K562 (cell line): ENCODE measurements at regions not wholly inside any gene's neighbourhood (a gene's known extent, or its start where the extent isn't known, plus 50 kb on each side); places are given as distances from the start of the nearest gene placed in this dataset.

ENCODE experiments used
- ATAC-seq: fragments of 200-7000 bp; cut with Tn5 transposase; 3 replicates; pipeline ENCODE4 v1.9.1; 2020; ENCODE audit warnings: moderate library complexity
- BruUV-seq: library from RNA; stranded (reverse); fragments of 400-500 nt; replicated peaks from 2 replicates; lab custom pipeline; 2021; lab: Mats Ljungman, UMichigan
- CTCF ChIA-PET: fragments of 300-600 bp; formaldehyde crosslinking; extraction: SDS; loops from one replicate; lab custom pipeline; 2021; ENCODE audit warnings: low intra/inter-chr PET ratio; lab: Yijun Ruan, JAX
- POLR2A ChIA-PET: fragments of 300-600, 350-650 bp; sonication (Branson Sonifier 250); formaldehyde crosslinking; extraction: SDS; loops from one replicate; lab custom pipeline; 2021; ENCODE audit warnings: antibody characterized with exemption, inconsistent platforms; lab: Yijun Ruan, JAX
- DNase-seq, 4 experiments: peaks; one replicate each; pipeline versions ENCODE4 v3.0.0 to v3.0.0-alpha.2; 2011 to 2018; ENCODE audit warnings: low spot score in 3 of 4, mixed read lengths in 3 of 4; ENCODE audit errors: extremely low read depth in 1 of 4
- FAIRE-seq: peaks from 2 replicates; lab custom pipeline; 2011; peaks lifted over from hg19 to GRCh38; lab: Jason Lieb, UNC
- H2AFZ ChIP-seq: 2 replicates; pipeline ENCODE4 v1.6.0; 2011; ENCODE audit warnings: low read depth, low read length, control low read depth, inconsistent platforms
- H3K27ac ChIP-seq: fragments of 200-600 bp; 3 replicates; pipeline ENCODE4 v1.8.0; 2011; ENCODE audit warnings: low read depth, mild to moderate bottlenecking, control low read depth, inconsistent platforms, low read length, moderate library complexity, mixed read lengths; ENCODE audit errors: extremely low read depth
- H3K27me3 ChIP-seq, 2 experiments: fragments of 300-600 bp in 1 of 2; 2 replicates in 1 of 2; 3 replicates in 1 of 2; pipeline versions ENCODE4 v1.6.0 to v1.8.0; 2011; ENCODE audit warnings: inconsistent platforms in 2 of 2, low read length in 2 of 2, mild to moderate bottlenecking in 1 of 2, mixed read lengths in 1 of 2, moderate library complexity in 1 of 2; ENCODE audit not compliant: control insufficient read depth in 2 of 2, insufficient read depth in 2 of 2
- H3K36me3 ChIP-seq: fragments of 300-600 bp; 3 replicates; pipeline ENCODE4 v1.8.0; 2011; ENCODE audit warnings: mild to moderate bottlenecking, low read length, inconsistent platforms; ENCODE audit not compliant: control insufficient read depth, insufficient read depth
- H3K4me1 ChIP-seq, 2 experiments: fragments of 200-600 bp in 1 of 2; replicated peaks in 1 of 2; 2 replicates in 1 of 2; 3 replicates in 1 of 2; pipeline versions ENCODE4 v1.5.1 to v1.8.0; 2011; ENCODE audit warnings: inconsistent platforms in 2 of 2, low read length in 2 of 2, mild to moderate bottlenecking in 1 of 2, mixed read lengths in 1 of 2, moderate library complexity in 1 of 2; ENCODE audit not compliant: control insufficient read depth in 2 of 2, insufficient read depth in 2 of 2
- H3K4me2 ChIP-seq: 2 replicates; pipeline ENCODE4 v1.6.1; 2011; ENCODE audit warnings: low read length, control low read depth, inconsistent platforms, mixed read lengths; ENCODE audit not compliant: insufficient read depth
- H3K4me3 ChIP-seq: fragments of 200-600 bp; sonication (generic), shearing (Covaris generic); 2 replicates; pipeline ENCODE4 v1.5.1; 2016; ENCODE audit warnings: control low read depth, inconsistent platforms
- H3K79me2 ChIP-seq: fragments of 200-600 bp; 3 replicates; pipeline ENCODE4 v1.8.0; 2011; ENCODE audit warnings: low read length, inconsistent platforms; ENCODE audit not compliant: control insufficient read depth, insufficient read depth
- H3K9ac ChIP-seq, 2 experiments: 2 replicates each; pipeline versions ENCODE4 v1.6.0 to v1.6.1; 2011; ENCODE audit warnings: low read depth in 2 of 2, low read length in 2 of 2, control low read depth in 1 of 2, inconsistent platforms in 1 of 2, mild to moderate bottlenecking in 1 of 2, mixed read lengths in 1 of 2; ENCODE audit not compliant: insufficient read depth in 1 of 2
- H3K9me1 ChIP-seq: one replicate; pipeline ENCODE4 v1.6.0; 2011; ENCODE audit warnings: inconsistent platforms, mild to moderate bottlenecking, low read length, moderate library complexity; ENCODE audit not compliant: control insufficient read depth, insufficient read depth
- H3K9me3 ChIP-seq: replicated peaks from 2 replicates; pipeline ENCODE4 v1.5.1; 2011; ENCODE audit warnings: low read depth, low read length, inconsistent platforms; ENCODE audit not compliant: control insufficient read depth, insufficient read depth
- H4K20me1 ChIP-seq: replicated peaks from 2 replicates; pipeline ENCODE4 v1.6.1; 2011; ENCODE audit warnings: low read length, inconsistent platforms, mixed read lengths; ENCODE audit not compliant: control insufficient read depth, insufficient read depth
- ATF7 ChIP-seq: fragments of 450-650 bp; IDR thresholded peaks from 2 replicates; pipeline ENCODE4 v1.7.1; 2014; ENCODE audit warnings: mild to moderate bottlenecking, moderate library complexity
- ELF1 ChIP-seq: fragments of 200-800 bp; sonication (Bioruptor generic); IDR thresholded peaks from 2 replicates; pipeline ENCODE4 v1.6.1; 2016; ENCODE audit warnings: missing genetic modification characterization, missing compliant biosample characterization
- ELF4 ChIP-seq: fragments of 450-650 bp; formaldehyde crosslinking; IDR thresholded peaks from 2 replicates; pipeline ENCODE4 v1.4.0; 2022; ENCODE audit warnings: missing genetic modification characterization
- FOXP1 ChIP-seq: sonication (generic); formaldehyde crosslinking; IDR thresholded peaks from 2 replicates; pipeline ENCODE4 v1.8.0; 2022; ENCODE audit warnings: mild to moderate bottlenecking, missing genetic modification reagents
- GABPA ChIP-seq: fragments of 200-800 bp; sonication (Bioruptor generic); conservative IDR thresholded peaks from 2 replicates; pipeline ENCODE4 v1.6.1; 2016; ENCODE audit warnings: low read depth, missing genetic modification characterization, missing compliant biosample characterization
- GABPB2 ChIP-seq: fragments of 250-450 bp; sonication (Bioruptor Pico); conservative IDR thresholded peaks from 2 replicates; pipeline ENCODE4 v1.5.1; 2021; ENCODE audit warnings: mild to moderate bottlenecking
- HBP1 ChIP-seq: fragments of 450-650 bp; formaldehyde crosslinking; IDR thresholded peaks from 2 replicates; pipeline ENCODE4 v1.4.0; 2022; ENCODE audit warnings: missing genetic modification characterization
- HNRNPLL ChIP-seq: fragments of 200-400 bp; formaldehyde crosslinking; IDR thresholded peaks from 2 replicates; pipeline ENCODE4 v1.6.1; 2017; ENCODE audit warnings: low read length, low read depth, mild to moderate bottlenecking; ENCODE audit not compliant: poor library complexity, severe bottlenecking
- MAFG ChIP-seq: fragments of 450-650 bp; conservative IDR thresholded peaks from 2 replicates; pipeline ENCODE4 v1.6.1; 2016; ENCODE audit warnings: missing genetic modification characterization, missing compliant biosample characterization
- RAD51 ChIP-seq: fragments of 450-650 bp; IDR thresholded peaks from 2 replicates; pipeline ENCODE4 v1.7.1; 2016; ENCODE audit warnings: low read depth, mild to moderate bottlenecking, borderline replicate concordance
- RBM17 ChIP-seq: fragments of 200-400 bp; formaldehyde crosslinking; IDR thresholded peaks from 2 replicates; pipeline ENCODE4 v1.6.1; 2017; ENCODE audit warnings: low read depth, mild to moderate bottlenecking, low read length, borderline replicate concordance
- ZNF224 ChIP-seq: sonication (generic); formaldehyde crosslinking; IDR thresholded peaks from 2 replicates; pipeline ENCODE4 v1.8.0; 2022; ENCODE audit warnings: mild to moderate bottlenecking, missing genetic modification reagents
- ZNF518B ChIP-seq: fragments of 250-450 bp; sonication (Bioruptor Pico); IDR thresholded peaks from 2 replicates; pipeline ENCODE4 v1.5.0; 2021; ENCODE audit warnings: mild to moderate bottlenecking, moderate library complexity
- ZNF766 ChIP-seq: fragments of 200-800 bp; sonication (Bioruptor generic); conservative IDR thresholded peaks from 2 replicates; pipeline ENCODE4 v1.6.1; 2016; ENCODE audit warnings: missing genetic modification characterization, missing compliant biosample characterization
- ZSCAN29 ChIP-seq: fragments of 450-650 bp; IDR thresholded peaks from 2 replicates; pipeline ENCODE4 v1.6.1; 2017
- WGBS: fragments of 100-300 bp; shearing (Covaris generic); methylation state at CpG from one replicate; pipeline ENCODE4 v1.1.6; 2016; ENCODE audit warnings: low coverage, mixed read lengths; ENCODE audit not compliant: insufficient coverage; ENCODE audit errors: missing lambda C conversion rate; 5-methylcytosine and 5-hydroxymethylcytosine counted together
- in situ Hi-C: fragments of 300-500 bp; cut with MboI; formaldehyde crosslinking; loops from 4 replicates; pipeline ENCODE4 v1.15.0; 2018; ENCODE audit warnings: inconsistent platforms, mixed read lengths
- intact Hi-C: fragments of 100-400 bp; cut with micrococcal nuclease; formaldehyde crosslinking; loops from 2 replicates; pipeline ENCODE4 v1.14.2; 2022

GRCh38 chr2:45276914-45277313 is 267.7 kb upstream of the SIX2 start (continued):
- no peak for TF ChIP-seq ZNF518B (CRISPR knock-in tag)

- intact Hi-C loops, result no loop called here
- BruUV-seq, result no TSS peak
- no peak overlapping the region for H3K27ac ChIP-seq
- ChIA-PET CTCF (no interaction called here), POLR2A (interaction anchor here (0.7 kb wide), 1 partner anchor 379 kb away, joined by 3 read pairs; no protein-coding TSS in a partner anchor)
- no peaks in the 10 kb centered on the region for H3K4me1 ChIP-seq
- peaks cover 21 to 36% of the 10 kb centered on the region in 2 experiments for H3K27me3 ChIP-seq
- H3K4me3 ChIP-seq, result no peak overlapping the region
- no peak overlapping the region for H3K9ac ChIP-seq
- H2AFZ ChIP-seq, result no peak overlapping the region
- H3K9me1 ChIP-seq, result no peaks in the 10 kb centered on the region
- no peak for ATAC-seq
- 0% methylated on average over 1 of the region's 1 CpG for WGBS
- H3K36me3 ChIP-seq, result no peaks in the 10 kb centered on the region
- H3K4me2 ChIP-seq, result no peak overlapping the region
- DNase-seq, result no peak
- in situ Hi-C loops, result no loop called here
- FAIRE-seq, result no peak
- no peaks in the 10 kb centered on the region for H3K79me2 ChIP-seq
- H4K20me1 ChIP-seq, result no peaks in the 10 kb centered on the region
- no peaks in the 10 kb centered on the region for H3K9me3 ChIP-seq
- no peak for TF ChIP-seq RBM17
- TF ChIP-seq ELF4 (CRISPR knock-in tag), result no peak
- TF ChIP-seq ZNF224 (CRISPR knock-in tag), result no peak
- no peak for TF ChIP-seq RAD51
- no peak for TF ChIP-seq GABPA (tag)
- no peak for TF ChIP-seq GABPB2 (CRISPR knock-in tag)
- TF ChIP-seq ATF7, result no peak
- no peak for TF ChIP-seq HNRNPLL
- TF ChIP-seq ELF1 (tag), result no peak
- no peak for TF ChIP-seq ZNF766 (CRISPR knock-in tag)
- TF ChIP-seq MAFG (tag), result no peak
- TF ChIP-seq FOXP1 (CRISPR knock-in tag), result no peak
- no peak for TF ChIP-seq ZSCAN29
- no peak for TF ChIP-seq HBP1 (CRISPR knock-in tag)
Measured at GRCh38 chr2:45275806-45276205, 266.6 kb upstream of the SIX2 start.
